HG02678 (cell line): ENCODE measurements at regions not wholly inside any gene's neighbourhood (a gene's known extent, or its start where the extent isn't known, plus 50 kb on each side); places are given as distances from the start of the nearest gene placed in this dataset.
"Not testable (repeated sequence)": the region's sequence is repeated elsewhere in the genome, so short reads cannot be mapped to it uniquely, and the experiment has no call there.

Experiments
- ATAC-seq: cut with Tn5 transposase; IDR thresholded peaks from one replicate; pipeline ENCODE4 v1.9.1; 2021; ENCODE audit warnings: mild to moderate bottlenecking, moderate library complexity; ENCODE audit not compliant: unreplicated experiment

DNA sequence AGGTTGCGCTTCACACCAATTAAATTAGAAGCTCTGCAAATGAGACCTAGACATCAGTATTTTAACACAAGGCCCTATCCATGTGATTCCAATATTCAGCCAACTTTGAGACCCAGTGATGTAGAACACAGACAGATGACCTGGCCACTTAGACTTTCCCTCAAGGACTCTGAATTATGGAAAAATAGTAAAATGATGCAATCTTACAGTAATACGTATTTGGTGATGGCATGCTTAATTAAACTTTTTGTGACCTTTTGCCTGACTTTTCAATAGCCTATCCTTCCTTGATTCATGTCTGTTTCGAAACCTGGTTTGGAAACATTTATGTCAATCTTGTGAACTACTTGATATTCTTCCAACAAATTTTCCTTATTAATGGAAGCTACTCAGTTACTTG, 521.2 kb downstream of the KCNA4 start:
- ATAC-seq: no peak

DNA sequence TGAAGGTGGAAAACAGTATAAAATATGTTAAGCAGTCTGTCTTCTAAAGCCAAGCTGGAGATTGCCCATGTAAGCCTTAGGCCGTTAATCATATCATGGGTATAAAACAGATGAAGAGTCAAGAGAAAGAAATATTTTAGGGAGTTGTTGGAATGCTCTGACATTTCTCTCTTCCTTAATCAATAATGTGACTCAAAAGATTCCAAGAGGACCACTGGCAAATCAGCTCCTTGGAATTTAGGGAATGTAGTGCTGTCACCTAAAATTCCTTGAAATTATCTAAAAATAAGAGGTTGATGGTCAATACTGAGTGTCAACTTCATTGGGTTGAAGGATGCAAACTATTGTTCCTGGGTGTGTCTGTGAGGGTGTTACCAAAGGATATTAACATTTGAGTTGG, 525.9 kb downstream of the KCNA4 start:
- no peak for ATAC-seq

DNA sequence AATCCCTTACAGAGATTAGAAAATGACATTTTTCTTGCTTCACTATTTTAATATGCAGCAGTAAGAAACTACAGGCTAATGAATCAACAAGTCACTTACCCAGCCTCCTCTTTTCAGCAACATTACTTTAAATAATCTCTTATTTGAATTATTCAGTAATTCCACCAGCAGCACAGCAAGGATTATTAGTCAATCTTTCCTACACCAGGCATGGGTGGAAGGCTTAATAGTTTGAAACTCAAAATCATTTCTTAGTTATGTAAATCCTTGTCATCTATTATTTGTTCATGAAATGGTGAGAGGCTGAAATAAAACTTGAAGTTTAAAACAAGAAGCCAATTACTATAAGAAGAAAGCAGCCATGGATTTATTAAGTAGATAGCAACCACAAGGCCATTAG, 530.5 kb downstream of the KCNA4 start:
- no peak for ATAC-seq

DNA sequence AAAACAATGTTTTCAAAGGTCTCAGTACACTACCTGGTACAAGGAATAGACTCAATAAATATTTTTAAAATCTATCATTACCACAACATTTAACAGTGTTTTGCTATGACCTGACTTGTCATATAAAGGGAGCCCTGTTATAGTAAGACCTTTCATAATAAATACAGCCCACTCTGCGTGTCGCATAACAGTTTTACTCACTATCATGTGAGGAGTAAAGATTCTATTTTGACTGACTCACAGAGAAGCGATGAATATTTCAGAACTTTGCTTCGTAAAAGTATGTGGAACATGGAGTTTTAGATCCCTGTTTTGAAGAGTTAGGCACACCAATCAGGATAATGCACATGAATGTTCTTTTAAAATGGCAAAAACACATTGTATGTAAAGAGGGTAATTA, 531.2 kb downstream of the KCNA4 start:
- ATAC-seq: no peak

DNA sequence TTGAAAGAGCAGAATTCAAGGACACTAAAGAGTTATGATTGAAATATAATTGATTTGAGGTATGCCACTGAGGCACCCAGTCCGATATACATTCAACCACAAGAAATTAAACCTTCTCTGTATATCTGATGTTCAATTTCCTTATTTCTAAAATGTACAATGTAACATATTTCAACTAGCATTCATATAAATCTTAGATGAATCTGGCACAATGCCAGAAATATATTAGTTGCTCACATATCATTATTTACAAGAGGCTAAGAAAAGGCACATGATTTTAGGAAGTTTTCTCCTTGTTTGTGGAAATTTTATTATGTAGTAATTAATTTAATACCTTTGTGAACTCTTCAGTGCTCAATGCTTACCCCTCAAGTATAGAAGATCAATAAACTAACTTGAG, 532.3 kb downstream of the KCNA4 start:
- no peak for ATAC-seq

DNA sequence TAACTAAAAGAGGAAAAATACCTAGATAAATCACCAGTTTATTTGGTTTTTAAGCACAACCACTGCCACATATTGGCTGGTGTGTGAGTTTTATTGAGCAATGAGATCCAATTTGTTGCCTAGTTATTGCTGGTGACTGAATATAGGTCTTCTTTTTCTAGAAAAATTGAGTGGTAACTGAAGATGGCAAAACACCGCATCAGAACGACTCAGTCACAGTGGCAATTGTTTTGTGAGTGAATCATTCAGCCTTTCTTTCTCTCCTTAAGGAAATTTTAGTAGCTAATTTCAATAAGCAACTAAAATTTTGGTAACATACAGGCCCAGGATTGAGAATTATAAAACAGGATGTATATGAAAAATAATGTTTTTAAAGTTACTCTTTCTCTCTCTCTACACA, 533.0 kb downstream of the KCNA4 start:
- no peak for ATAC-seq

DNA sequence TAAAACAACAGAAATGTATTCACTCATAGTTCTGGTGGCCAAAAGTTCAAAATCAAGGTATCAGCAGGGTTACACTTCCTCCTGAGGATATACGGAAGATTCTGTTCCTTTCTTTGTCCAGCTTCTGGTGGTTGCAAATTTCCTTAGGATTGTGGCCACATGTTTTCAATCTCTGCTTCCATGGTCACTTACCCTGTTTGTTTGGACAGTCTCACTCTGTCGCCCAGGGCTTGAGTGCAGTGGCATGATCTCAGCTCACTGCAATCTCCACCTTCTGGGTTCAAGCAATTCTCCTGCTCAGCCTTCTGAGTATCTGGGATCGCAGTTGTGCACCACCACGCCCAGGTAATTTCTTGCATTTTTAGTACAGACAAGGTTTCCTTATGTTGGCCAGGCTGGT, 534.3 kb downstream of the KCNA4 start:
- no peak for ATAC-seq

DNA sequence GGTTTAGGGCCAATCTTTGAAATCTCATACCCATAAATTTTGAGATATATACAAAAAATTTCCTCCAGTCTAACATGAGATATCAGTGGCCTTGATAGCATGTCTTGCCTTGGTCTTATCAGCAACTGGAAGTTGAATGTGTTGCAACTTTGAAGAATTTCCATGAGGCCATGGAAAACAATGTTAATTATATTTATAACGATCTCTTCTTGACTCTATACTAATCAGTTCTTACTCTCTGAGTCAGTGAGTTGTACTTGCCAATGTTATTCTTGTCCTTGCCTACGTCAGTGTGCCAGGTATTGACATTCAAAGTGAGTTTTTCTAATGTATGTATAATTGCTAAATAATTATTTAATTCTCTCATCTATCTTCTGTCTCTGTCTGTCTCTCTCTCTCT, 535.1 kb downstream of the KCNA4 start:
- no peak for ATAC-seq

DNA sequence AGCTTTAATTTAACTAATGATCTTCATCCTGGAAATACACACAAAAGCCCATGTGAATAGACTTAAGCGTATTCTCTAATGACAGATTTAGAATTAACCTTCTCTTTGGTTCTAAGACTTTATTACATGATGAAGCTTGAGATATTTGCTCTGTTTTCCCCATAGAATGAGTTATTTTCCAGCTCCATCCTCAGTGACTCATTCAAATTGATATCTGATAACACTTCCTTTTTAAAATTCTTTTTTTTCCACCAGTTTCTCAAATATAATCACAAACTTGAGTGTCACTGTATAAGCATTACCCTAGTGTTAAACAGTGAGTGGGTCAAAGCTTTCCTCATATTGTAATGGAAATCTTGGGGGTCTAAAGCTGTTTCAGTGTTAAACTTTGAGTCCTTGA, 535.8 kb downstream of the KCNA4 start:
- no peak for ATAC-seq

DNA sequence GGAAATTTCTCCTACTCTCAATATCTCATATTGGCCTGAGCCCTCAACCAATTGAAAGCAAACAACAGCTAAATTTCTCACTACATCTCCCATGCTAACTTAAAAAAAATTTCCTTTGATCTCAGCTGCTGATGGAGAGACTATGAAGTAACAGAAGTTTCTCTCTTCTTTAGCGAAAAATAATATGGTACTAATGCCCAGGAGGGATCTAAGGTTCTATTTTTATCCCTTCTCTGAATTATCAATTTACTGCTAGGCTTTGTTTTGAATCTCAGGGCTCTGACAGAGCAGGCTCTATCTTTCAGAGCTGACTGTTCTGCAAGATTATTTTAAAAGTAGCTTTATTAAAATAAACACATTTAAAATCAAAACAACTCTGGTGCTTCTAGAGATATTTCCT, 558.6 kb downstream of the KCNA4 start:
- ATAC-seq: no peak

DNA sequence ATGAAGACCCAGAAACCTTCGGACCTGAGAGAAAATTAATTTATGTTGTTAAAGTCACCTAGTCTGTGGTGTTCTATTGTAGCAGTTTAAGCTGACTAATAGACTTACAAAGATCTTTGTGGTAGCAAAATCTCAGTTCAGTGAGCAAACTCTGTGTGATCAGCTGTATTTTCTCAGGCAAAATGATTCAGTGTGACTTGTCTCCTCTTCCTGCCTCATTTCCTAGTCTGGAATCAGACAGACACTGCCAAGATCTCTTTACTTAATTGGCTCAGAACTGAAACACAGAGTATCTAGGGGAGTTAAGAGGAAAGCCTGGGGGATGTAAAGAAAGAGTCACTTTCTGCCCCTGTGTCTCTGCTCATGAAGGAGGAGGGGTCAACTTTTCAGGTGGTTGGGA, 564.7 kb downstream of the KCNA4 start:
- no peak for ATAC-seq

DNA sequence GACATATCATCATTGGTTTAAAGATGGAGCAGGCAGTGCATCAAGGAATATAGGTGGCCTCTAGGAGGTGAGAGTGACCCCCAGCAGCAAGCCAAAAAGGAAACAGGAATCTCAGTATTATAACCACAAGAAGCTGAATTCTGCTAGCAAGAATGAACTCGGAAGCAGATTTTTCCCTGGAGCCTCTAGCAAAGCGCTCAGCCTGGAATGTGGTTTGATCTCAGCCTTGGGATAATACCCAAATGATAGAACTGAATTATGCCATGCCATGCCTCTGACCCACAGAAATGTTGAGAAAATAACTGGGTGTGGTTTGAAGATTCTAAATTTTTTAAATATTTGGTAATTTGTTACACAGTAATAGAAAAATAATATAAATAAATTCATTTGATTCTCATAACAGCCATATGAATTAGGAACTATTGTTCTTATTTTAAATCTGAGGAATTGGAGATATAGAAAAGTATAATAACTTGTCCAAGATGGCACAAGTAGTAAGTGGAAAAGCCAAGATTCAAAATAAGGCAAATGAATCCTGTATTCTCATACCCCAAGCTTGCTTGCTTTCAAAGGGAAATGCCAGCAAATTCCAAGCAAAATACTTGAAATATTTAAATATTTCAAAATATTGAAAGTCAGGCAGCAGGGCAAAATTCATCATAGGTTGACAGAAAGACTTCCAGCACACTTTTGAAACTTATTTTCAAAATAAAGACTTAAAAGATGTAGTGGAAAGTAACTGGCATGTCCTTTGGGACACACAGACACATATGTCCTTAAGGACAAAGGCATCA, 567.4 kb downstream of the KCNA4 start:
- no peak for ATAC-seq

DNA sequence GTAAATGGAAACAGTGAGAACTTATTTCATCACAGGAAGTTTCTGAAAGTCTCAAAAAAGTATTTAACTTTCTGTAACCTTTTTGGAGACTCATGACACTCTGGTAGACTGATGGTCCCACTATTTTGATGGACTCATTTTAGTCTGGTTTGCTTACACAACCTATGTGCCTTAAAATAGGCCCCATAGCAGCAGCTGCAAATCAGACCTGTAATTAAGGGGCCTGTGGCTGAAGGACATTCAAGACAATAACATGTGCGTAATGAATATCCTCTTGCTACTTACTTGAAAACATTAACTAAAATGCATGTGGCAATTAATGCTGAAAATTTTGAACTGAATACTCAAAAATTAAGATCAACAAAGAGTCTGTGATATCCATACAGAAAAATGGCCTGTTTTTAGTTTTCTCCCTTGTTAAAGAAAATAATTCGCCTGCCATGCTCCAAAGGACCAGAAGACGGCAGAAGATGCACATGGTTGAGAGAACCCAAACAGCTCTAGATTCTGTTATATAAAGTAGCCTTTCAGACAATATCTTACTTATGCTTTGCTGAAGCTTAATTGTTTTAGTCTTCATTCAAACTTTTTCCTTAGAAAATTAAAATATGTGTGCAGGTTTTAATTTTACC, 568.5 kb downstream of the KCNA4 start:
- no peak for ATAC-seq

DNA sequence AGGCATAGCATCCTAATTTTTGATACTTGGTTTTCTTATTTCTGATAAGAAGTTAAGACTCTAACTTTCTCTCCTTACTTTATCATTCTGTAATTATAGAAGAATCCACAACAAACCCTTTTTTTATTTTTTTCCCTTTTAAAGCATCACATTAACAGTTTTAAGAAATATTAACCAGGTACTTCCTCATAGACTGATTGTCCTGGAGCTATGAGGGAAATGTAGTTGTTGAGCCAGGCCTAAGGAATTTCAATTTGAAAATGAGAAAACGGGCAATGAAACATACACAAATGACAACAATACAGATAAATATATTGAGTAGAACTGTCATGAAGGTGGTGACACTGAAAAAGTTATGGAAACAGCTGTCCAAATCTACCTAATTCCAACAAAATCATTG, 569.0 kb downstream of the KCNA4 start:
- ATAC-seq: no peak

DNA sequence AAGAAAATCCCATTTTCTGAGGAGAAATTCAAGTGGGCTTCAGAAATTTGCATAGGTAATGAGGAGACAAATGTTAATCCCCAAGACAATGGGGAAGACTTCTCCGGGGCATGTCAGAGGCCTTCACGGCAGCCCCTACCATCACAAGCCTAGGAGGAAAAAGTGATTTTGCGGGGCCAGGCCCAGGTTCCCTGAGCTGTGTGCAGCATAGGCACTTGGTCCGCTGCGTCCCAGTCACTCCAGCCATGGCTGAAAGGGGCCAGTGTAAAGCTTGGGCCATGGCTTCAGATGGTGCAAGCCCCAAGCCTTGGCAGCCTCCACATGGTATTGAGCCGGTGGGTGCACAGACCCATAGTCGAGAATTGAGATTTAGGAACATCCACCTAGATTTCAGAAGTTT, 570.7 kb downstream of the KCNA4 start:
- ATAC-seq: no peak

DNA sequence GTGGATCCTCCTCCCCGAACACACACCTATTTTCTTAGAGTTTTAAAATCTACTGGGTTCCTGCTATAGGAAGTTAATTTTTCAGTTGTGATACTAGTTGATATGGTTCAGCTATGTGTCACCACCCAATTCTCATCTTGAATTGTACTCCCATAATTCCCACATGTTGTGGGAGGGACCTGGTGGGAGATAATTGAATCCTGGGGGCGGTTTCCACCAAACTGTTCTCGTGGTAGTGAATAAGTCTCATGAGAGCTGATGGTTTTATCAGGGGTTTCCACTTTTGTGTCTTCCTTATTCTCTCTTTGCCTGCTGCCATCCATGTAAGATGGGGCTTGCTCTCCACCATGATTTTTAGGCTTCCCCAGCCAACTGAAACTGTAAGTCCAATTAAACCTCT, 571.6 kb downstream of the KCNA4 start:
- not testable (repeated sequence) for ATAC-seq

DNA sequence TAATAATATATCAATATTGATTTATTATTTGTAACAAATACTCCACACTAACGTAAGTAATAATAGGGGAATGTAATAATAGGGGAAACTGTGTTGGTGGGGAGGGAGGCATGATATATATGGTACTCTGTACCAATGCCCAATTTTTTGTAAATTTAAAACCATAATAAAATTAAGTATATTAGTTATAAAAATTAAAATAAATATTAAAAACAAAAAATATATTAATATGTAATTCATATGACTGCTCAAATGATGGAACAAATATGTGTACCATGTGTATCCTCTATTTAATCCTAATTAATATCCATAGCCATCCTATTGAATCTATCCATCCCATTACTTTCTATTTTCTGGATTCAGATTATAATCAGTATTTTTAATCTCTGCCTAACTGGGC, 578.0 kb downstream of the KCNA4 start:
- no peak for ATAC-seq

DNA sequence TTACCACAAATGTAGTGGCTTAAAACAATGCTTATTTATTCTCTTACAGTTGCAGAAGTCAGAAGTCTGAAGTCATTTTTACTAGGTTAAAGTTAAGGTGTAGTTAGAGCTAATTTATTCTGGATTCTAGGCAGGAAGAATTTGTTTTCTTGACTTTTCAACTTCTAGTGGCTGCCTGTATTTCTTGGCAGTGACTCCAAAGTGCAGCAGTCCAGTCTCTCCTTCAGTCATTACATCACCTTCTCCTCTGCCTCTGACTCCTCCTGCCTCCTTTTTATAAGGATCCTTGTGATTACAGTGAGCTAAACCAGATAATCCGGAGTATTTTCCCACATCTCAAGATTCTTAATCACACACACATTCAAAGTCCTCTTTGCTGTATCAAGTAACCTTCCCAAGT, 581.4 kb downstream of the KCNA4 start:
- no peak for ATAC-seq

DNA sequence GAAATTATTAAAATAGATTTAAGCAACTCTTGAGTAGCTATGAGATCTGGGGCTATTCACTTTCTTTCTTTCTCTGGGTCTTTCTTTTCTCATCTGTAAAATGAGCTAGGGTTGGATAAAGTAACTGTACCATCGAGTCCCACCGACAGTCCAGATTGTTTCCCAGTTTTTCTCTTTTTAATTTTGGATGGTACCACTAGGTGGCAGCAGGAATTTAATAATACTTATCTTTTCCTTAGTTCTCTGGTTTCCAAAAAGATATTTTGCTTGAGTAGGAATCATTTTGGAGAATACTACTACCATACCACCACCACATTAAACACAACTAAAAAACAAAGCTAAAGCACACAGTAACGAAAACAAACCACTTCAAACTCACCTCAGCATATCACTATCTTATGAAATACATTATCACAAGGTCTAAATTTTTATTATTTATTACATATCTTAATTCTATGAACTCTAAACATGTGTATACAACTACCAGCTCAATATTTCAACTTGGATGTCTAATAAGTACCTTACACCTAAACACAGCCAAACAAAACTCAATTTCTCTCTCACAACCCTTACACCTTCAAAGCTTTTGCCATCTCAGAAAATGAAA, 584.0 kb downstream of the KCNA4 start:
- no peak for ATAC-seq

DNA sequence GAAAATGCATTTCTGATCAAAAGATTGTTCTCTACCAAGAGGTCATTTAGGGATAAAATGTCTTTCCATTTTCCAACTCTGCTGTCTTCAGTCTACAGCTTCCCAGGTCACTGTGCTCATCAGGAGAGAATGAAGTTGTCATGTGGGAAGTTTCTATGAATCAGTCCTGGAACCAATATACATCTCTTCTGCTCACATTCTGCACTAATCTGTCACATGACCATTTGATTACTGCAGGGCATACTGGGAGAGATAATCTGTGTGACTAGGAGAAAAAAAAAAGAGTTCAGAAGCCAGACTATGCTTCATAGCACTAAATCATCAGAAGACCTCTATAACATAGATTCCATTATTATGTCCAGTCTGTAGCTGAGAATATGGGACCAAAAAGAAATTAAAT, 611.5 kb downstream of the KCNA4 start:
- ATAC-seq: no peak

DNA sequence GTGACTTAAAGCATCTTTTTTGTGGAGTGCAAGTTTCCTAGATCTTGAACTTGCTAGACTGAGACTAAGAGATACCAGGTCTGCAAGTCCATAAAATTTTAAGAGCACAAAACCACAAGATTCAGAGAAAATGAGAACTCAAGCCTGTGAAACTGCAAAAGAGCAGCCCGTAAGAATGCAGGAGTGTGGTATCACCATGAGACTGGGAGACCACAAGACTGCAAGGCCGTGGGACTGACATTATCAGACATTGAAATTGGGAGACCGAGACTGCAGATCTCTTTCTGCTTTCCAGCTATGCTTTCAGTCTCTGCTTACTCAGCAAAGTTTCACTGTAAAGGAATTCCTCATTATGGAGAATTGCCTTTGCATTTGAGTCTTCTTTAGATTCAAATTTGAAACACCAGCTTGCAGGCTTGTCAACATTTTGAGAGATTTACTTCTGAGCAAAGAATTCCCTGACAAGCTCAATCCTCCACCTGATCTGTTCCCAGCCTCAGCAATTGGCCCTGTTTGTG, 621.2 kb downstream of the KCNA4 start:
- no peak for ATAC-seq

DNA sequence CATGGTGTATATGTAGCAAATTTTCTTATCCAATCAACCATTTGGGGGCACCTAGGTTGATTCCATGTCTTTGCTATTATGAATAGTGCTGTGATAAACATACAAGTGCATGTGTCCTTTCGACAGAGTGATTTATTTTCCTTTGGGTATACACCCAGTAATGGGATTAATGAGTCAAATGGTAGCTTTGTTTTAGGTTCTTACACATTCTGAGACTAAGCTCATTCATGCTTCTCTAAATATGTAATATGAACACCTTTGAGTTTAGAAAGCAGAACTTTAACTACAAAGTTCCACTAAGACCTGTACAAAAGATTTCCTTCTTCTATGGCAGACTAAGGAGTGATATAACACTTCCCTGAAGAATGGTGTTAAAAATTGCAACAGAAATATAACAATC, 627.0 kb downstream of the KCNA4 start:
- no peak for ATAC-seq
